C4-2B (cell line): ENCODE measurements at regions not wholly inside any gene's neighbourhood (a gene's known extent, or its start where the extent isn't known, plus 50 kb on each side); places are given as distances from the start of the nearest gene placed in this dataset.

ENCODE experiments used
- H3K27ac ChIP-seq: fragments of 450-650 bp; 2 replicates; pipeline ENCODE4 v1.5.1; 2017
- CTCF ChIP-seq: fragments of 450-650 bp; conservative IDR thresholded peaks from 2 replicates; pipeline ENCODE4 v1.5.1; 2017; ENCODE audit warnings: mild to moderate bottlenecking
- ZFX ChIP-seq: fragments of 450-650 bp; IDR thresholded peaks from 2 replicates; pipeline ENCODE4 v1.6.1; 2017

GRCh38 chr10:58950618-58951017 lies 225.8 kb upstream of the PHYHIPL start:
- no peak for TF ChIP-seq ZFX
- TF ChIP-seq CTCF = no peak
- H3K27ac ChIP-seq = no peak overlapping the region

- H3K27ac ChIP-seq = no peak overlapping the region
- TF ChIP-seq CTCF (no peak), ZFX (no peak)
These were observed 225.4 kb upstream of the PHYHIPL start for GRCh38 chr10:58951087-58951486.

- no peak overlapping the region for H3K27ac ChIP-seq
- no peak for TF ChIP-seq CTCF
- no peak for TF ChIP-seq ZFX
These were observed 224.7 kb upstream of the PHYHIPL start for GRCh38 chr10:58951746-58952145.

GRCh38 chr10:58952162-58952601 lies 224.3 kb upstream of the PHYHIPL start:
- H3K27ac ChIP-seq = no peak overlapping the region
- TF ChIP-seq ZFX (no peak), CTCF (no peak)

- H3K27ac ChIP-seq = no peak overlapping the region
- TF ChIP-seq CTCF (peak; percentile 91), ZFX (no peak)
These were observed 223.5 kb upstream of the PHYHIPL start for GRCh38 chr10:58952747-58953466.

- no peak overlapping the region for H3K27ac ChIP-seq
- TF ChIP-seq ZFX (no peak), CTCF (no peak)
These were observed 222.3 kb upstream of the PHYHIPL start for GRCh38 chr10:58954178-58954577.

- no peak overlapping the region for H3K27ac ChIP-seq
- TF ChIP-seq ZFX = no peak
- TF ChIP-seq CTCF = no peak
These were observed 220.8 kb upstream of the PHYHIPL start for GRCh38 chr10:58955615-58956014.
